ENCODE measurements at regions not wholly inside any gene's neighbourhood (a gene's known extent, or its start where the extent isn't known, plus 50 kb on each side); places are given as distances from the start of the nearest gene placed in this dataset.
"Not testable (repeated sequence)": the region's sequence is repeated elsewhere in the genome, so short reads cannot be mapped to it uniquely, and the experiment has no call there.

GRCh38 chr5:34452170-34452828, 203.8 kb upstream of the RAI14 start:
- DNase-seq = no peak

- no peak for DNase-seq
Observed at GRCh38 chr5:34455098-34455497, 201.0 kb upstream of the RAI14 start.

- DNase-seq = no peak
Observed at GRCh38 chr5:34459908-34460307, 196.2 kb upstream of the RAI14 start.

- DNase-seq = no peak
Observed at GRCh38 chr5:34460496-34460895, 195.6 kb upstream of the RAI14 start.

- DNase-seq = no peak
Observed at GRCh38 chr5:34464829-34465228, 191.3 kb upstream of the RAI14 start.

DNA sequence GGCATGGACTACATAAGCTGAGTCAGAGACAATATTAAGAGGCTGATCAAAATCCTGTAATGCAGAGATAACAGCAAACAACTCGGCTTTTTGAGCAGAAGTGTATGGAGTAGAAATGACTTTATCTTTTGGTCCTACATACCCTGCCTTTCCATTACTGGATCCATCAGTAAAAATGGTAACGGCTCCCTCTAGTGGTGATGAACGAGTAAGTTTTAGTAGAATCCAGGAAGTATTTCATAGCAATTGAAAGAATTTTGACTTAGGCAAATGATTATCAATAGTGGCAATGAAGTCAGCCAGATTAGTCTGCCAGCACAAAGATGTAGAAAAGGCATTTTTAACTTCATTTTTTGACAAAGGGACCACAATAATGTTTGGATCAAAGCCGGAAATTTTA, 190.8 kb upstream of the RAI14 start:
- DNase-seq = peak; percentile 54

GRCh38 chr5:34466519-34467388, 189.4 kb upstream of the RAI14 start:
- not testable (repeated sequence) for DNase-seq

GRCh38 chr5:34467436-34467835, 188.7 kb upstream of the RAI14 start:
- no peak for DNase-seq

DNA sequence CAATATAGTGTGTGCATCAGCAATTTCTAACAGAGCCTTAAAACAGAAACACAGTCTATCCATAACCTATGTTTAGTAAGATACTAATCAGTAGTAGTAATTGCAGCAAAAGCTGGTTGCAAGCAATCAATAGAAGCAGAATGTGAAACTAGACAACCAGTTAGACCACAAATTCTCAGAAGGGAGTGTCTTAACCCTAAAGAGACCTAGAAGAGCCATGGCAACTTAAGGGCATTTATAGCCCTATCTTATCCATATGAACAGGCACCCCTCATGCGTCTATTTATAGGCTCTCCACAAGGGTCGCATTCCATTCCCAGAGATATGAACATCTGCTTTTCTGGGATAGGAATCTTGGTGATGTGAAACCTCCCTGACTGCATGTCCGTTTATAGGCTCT, 188.1 kb upstream of the RAI14 start:
- not testable (repeated sequence) for DNase-seq

DNA sequence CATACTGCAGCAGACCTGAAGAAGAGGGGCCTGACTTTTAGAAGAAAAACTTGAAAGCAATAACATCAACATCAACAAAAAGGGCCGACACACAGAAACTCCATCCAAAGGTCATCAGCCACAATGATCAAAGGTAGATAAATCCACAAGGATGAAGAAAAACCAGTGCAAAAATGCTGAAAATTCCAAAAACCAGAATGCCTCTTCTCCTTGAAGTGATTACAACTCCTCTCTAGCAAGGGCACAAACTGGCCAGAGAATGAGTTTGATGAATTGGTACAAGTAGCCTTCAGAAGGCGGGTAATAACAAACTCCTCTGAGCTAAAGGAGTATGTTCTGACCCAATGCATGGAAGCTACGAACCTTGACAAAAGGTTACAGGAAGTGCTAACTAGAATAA, 186.2 kb upstream of the RAI14 start:
- DNase-seq = no peak

DNA sequence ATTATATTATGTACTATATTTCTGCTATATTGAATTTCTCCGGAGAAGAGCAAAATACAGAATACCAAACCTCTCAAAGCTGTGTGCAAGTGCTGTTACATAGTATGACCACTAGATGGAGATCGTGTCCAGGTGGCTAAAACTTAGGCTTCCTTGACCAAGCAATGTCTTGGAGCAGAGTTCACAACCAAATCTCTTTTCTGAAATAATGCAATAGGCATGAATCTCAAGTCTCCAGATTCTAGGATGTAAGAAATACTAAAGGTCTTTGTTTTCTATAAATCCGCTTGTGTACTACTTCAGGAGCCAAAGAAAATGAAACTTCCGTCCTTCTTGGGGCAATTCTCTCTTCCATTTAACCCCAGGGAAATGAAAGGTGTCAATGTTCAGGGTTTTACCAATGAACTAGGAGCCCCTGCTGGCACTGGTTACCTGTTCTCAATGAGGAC, 181.5 kb upstream of the RAI14 start:
- peak; percentile 35 for DNase-seq

DNA sequence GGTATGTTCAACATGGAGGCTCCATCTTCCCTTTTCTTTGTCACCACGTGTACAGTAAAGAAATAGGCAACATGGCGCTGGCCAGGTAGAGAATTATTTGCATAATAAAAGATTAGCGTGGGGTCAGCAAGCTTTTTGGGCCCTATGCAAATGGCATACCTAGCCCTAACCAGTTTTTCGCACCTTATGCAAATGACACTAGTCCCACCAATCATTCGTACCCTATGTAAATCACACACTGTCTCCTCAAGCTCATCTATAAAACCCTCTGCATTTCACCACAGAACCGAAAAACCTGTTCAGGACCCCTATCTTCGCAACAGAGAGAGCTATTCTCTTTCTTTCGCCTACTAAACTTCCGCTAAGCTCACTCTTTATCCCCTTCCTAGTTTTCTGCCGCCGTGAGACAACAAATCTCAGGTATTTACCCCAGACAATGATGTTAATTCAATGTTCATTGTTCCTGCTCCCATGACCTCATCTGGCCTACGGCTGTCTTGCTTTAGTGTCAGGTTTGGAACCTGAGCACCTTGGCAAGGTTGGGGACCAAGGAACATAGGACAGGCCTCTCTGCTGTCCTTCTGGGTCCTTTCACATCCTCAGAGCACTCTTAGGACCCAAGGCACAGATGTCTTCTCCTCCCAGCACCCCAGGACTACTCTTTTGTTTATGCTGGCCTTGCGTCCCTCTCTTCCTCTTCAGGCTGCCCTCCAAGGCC, 180.7 kb upstream of the RAI14 start:
- DNase-seq = no peak

DNA sequence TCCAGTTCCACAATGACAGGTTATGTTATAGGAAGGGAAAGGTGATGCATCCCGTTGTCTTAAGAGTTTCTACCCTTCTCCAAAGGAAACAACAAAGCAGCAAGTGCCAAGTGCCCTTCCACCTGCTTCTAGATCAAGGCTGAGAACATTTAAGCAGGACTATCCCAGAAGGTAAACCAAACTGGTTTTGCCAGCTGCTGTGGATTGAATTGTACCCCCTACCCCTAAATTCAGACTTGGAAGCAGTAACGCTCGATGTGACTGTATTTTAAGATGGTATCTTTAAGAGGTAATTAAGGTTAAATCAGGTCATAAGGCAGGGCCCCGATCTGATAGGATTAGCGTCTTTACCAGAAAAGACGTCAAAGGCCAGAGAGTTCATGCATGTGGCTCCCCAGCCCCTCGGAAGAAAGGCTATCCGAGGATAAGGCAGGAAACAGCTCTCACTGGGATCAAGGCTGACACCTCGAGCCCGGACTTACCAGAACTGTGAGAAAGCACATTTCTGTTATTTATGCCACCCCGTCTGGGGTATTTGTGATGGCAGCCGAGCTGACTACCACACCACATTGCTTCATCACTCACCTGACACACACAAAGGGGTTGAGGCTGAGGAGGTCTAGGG, 179.1 kb upstream of the RAI14 start:
- no peak for DNase-seq

DNA sequence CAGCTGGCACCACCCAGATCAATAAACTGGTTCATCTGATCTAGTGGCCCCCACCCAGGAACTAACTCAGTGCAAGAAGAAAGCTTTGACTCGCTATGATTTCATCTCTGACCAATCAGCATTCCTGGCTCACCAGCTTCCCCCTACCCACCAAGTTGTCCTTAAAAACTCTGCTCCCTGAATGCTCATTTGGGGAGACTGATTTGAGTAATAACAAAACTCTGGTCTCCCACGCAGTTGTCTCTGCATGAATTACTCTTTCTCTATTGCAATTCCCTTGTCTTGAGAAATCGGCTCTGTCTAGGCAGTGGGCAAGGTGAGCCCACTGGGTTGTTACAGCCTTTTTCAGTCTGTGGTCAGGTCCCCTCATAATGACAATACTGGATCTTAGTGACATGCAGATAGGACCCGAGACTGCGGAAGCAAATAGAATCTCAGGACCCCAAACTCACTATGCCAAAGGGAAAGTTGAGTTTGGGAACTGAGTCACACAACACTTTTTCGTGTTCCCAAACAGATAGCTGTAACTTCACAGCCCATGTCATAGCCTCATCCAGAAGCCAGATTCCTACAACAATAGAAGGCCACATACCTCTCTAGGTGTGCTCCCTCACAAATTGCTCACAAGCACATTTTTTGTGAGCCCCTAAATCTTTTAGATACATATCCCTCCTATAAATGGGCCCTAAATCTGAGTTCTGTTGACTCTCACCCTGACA, 175.2 kb upstream of the RAI14 start:
- DNase-seq = no peak

GRCh38 chr5:34483442-34484033, 172.6 kb upstream of the RAI14 start:
- DNase-seq = no peak

DNA sequence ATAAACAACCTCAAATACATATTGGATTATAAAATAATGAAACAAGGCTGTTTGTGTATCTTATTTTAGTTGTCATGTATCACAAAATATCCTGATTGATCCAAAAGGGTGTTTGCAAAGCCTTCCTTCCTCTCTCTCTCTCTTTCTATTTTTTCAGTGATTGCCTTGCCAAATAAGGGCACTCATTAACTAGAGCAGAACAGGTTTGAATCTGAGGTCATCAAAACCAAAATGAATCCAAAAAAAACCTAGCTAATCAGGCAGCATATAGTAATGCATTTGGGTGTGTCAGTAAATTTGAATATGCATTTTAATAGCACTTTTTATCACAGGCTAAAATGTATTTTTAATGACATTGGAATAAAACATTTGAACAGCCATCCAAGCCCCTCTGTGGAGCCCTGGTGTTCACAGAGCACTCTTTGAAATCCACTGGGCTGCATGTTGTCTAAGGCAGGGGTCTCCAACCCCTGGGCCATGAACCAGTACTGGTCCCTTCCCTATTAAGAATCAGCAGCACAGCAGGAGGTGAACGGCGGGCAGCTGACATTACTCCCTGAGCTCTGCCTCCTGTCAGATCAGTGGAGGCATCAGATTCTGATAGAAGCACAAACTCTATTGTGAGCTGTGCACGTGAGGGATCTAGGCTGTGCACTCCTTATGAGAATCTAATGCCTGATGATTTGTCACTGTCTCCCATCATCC, 171.8 kb upstream of the RAI14 start:
- DNase-seq = no peak

DNA sequence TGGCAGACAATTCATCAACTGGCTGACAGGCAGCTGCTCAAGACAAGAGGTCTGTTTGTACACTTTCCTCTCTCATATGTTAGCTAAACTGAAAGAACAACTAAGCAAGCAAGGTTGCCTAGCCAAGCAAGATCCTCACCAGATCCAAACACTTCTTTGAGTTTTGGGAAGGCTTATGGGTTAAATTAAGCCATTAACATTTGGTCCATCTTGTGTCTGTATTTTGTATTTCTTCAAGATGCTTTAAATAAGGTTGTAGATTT, 170.4 kb upstream of the RAI14 start:
- no peak for DNase-seq

- DNase-seq = peak; percentile 60
Observed at GRCh38 chr5:34486160-34486848, 169.8 kb upstream of the RAI14 start.

- DNase-seq = no peak
Observed at GRCh38 chr5:34486849-34487158, 169.3 kb upstream of the RAI14 start.

- no peak for DNase-seq
Observed at GRCh38 chr5:34487159-34487879, 168.8 kb upstream of the RAI14 start.

DNA sequence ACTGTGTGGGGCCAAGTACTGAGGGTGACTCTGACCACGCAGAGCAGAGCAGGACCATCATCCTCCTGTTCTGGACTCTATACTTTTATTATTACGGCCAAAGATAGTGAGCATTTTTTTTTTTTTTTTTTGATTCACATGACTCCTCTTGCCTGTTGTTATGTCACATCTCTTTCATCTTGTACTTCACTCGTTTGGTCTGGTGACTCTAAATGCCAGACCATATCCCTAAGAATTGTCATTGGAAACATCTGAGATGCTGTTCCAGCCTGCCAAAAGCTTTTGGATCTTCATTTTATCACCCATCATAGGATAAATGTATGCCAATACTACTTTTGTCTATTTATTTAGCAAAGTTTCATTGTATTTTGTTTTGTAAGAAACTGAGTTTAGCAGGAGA, 168.2 kb upstream of the RAI14 start:
- DNase-seq = no peak

Data from RPMI8226 (cell line).